HFFc6 (cell line): ENCODE measurements at regions not wholly inside any gene's neighbourhood (a gene's known extent, or its start where the extent isn't known, plus 50 kb on each side); places are given as distances from the start of the nearest gene placed in this dataset.

ENCODE experiments used
- DNase-seq: peaks from one replicate; pipeline ENCODE4 v3.0.0-alpha.2; 2018
- H3K27ac Mint-ChIP-seq: 2 replicates; pipeline ENCODE4 v1.8.0; 2020; ENCODE audit warnings: mild to moderate bottlenecking, mixed read lengths
- H3K27me3 Mint-ChIP-seq: 2 replicates; pipeline ENCODE4 v1.8.0; 2021; ENCODE audit warnings: mild to moderate bottlenecking, moderate library complexity, mixed read lengths; ENCODE audit not compliant: insufficient read depth
- H3K36me3 Mint-ChIP-seq: 2 replicates; pipeline ENCODE4 v1.8.0; 2021; ENCODE audit warnings: low read depth, mixed read lengths
- H3K4me1 Mint-ChIP-seq: 2 replicates; pipeline ENCODE4 v1.8.0; 2020; ENCODE audit warnings: low read depth, mixed read lengths
- H3K4me3 Mint-ChIP-seq: 2 replicates; pipeline ENCODE4 v1.8.0; 2020; ENCODE audit warnings: mild to moderate bottlenecking, moderate library complexity, mixed read lengths
- H3K9me3 Mint-ChIP-seq: 2 replicates; pipeline ENCODE4 v1.8.0; 2020; ENCODE audit warnings: mild to moderate bottlenecking, mixed read lengths
- CTCF ChIP-seq: fragments of 200-600 bp; sonication (generic); IDR thresholded peaks from 2 replicates; pipeline ENCODE4 v1.5.0; 2021; ENCODE audit warnings: antibody characterized with exemption, mild to moderate bottlenecking

- no peak overlapping the region for H3K27ac Mint-ChIP-seq
- H3K27me3 Mint-ChIP-seq = peaks cover 4% of the 10 kb centered on the region
Measured at GRCh38 chr6:163827143-163827542, 412.6 kb downstream of the QKI start.

GRCh38 chr6:163826629-163827028 is 412.1 kb downstream of the QKI start:
- Mint-ChIP-seq H3K36me3 (peaks cover 8% of the 10 kb centered on the region; the same call in 1 of the 2 replicates), H3K4me1 (no peaks in the 10 kb centered on the region), H3K9me3 (peaks cover 3% of the 10 kb centered on the region; the same call in 1 of the 2 replicates), H3K27me3 (peaks cover 5% of the 10 kb centered on the region), H3K27ac (no peak overlapping the region), H3K4me3 (no peak overlapping the region)
- TF ChIP-seq CTCF = no peak
- DNase-seq = no peak

More at GRCh38 chr6:163827143-163827542, 412.6 kb downstream of the QKI start:
- Mint-ChIP-seq H3K9me3 (peaks cover 7% of the 10 kb centered on the region; the same call in 1 of the 2 replicates), H3K4me3 (no peak overlapping the region), H3K36me3 (peaks cover 8% of the 10 kb centered on the region; the same call in 1 of the 2 replicates), H3K4me1 (no peaks in the 10 kb centered on the region)
- DNase-seq = no peak
- no peak for TF ChIP-seq CTCF

- H3K4me3 Mint-ChIP-seq = no peak overlapping the region
- no peak for TF ChIP-seq CTCF
- DNase-seq = no peak
- peaks cover 6% of the 10 kb centered on the region; the same call in 1 of the 2 replicates for H3K9me3 Mint-ChIP-seq
- H3K27ac Mint-ChIP-seq = no peak overlapping the region
- H3K4me1 Mint-ChIP-seq = no peaks in the 10 kb centered on the region
- peaks cover 8% of the 10 kb centered on the region for H3K27me3 Mint-ChIP-seq
- H3K36me3 Mint-ChIP-seq = peaks cover 3% of the 10 kb centered on the region; the same call in 1 of the 2 replicates
Measured at GRCh38 chr6:163825033-163825432, 410.5 kb downstream of the QKI start.

GRCh38 chr6:163823577-163823976 is 409.1 kb downstream of the QKI start:
- peaks cover 5% of the 10 kb centered on the region; the same call in 1 of the 2 replicates for H3K36me3 Mint-ChIP-seq
- no peak for TF ChIP-seq CTCF
- no peaks in the 10 kb centered on the region for H3K4me1 Mint-ChIP-seq
- peaks cover 8% of the 10 kb centered on the region for H3K27me3 Mint-ChIP-seq
- H3K4me3 Mint-ChIP-seq = no peak overlapping the region
- peaks cover 15% of the 10 kb centered on the region for H3K9me3 Mint-ChIP-seq
- no peak overlapping the region for H3K27ac Mint-ChIP-seq
- DNase-seq = no peak

GRCh38 chr6:163820745-163821458 is 406.4 kb downstream of the QKI start:
- TF ChIP-seq CTCF = no peak
- Mint-ChIP-seq H3K27ac (no peak overlapping the region), H3K4me3 (no peak overlapping the region)

More at GRCh38 chr6:163820745-163821458, 406.4 kb downstream of the QKI start:
- H3K9me3 Mint-ChIP-seq = peaks cover 15% of the 10 kb centered on the region; the same call in 1 of the 2 replicates
- peaks cover 5% of the 10 kb centered on the region; the same call in 1 of the 2 replicates for H3K36me3 Mint-ChIP-seq
- 0 out of 2 replicates have a peak, but pooled peaks cover 8% of the 10 kb centered on the region for H3K4me1 Mint-ChIP-seq
- DNase-seq = no peak
- peaks cover 7% of the 10 kb centered on the region for H3K27me3 Mint-ChIP-seq
